Fibroblast of skin of back (primary cell): ENCODE measurements at regions not wholly inside any gene's neighbourhood (a gene's known extent, or its start where the extent isn't known, plus 50 kb on each side); places are given as distances from the start of the nearest gene placed in this dataset.
A peak's percentile ranks its signal among the peaks of the same experiment; 100 is the strongest.

Experiments used
- DNase-seq: peaks from one replicate; pipeline ENCODE4 v3.0.0-alpha.2; 2013

DNA sequence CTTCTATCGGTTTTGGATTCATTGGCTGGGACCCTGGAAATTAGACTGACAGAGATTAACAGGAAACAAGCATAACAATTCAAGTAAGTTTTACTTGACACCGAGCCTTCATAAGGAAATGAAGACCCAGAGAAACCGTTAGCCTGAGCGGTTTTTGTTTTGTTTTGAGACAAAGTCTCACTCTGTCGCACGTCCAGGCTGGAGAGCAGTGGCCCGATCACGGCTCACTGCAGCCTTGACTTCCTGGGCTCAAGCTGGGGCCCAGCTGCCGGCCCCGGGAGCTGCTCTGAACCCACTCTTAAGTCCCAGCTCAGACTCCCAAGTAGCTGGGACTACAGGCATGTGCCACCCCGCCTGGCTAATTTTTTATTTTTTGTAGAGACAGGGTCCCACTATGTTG lies 321.3 kb downstream of the SEC14L1 start:
- DNase-seq, result no peak

DNA sequence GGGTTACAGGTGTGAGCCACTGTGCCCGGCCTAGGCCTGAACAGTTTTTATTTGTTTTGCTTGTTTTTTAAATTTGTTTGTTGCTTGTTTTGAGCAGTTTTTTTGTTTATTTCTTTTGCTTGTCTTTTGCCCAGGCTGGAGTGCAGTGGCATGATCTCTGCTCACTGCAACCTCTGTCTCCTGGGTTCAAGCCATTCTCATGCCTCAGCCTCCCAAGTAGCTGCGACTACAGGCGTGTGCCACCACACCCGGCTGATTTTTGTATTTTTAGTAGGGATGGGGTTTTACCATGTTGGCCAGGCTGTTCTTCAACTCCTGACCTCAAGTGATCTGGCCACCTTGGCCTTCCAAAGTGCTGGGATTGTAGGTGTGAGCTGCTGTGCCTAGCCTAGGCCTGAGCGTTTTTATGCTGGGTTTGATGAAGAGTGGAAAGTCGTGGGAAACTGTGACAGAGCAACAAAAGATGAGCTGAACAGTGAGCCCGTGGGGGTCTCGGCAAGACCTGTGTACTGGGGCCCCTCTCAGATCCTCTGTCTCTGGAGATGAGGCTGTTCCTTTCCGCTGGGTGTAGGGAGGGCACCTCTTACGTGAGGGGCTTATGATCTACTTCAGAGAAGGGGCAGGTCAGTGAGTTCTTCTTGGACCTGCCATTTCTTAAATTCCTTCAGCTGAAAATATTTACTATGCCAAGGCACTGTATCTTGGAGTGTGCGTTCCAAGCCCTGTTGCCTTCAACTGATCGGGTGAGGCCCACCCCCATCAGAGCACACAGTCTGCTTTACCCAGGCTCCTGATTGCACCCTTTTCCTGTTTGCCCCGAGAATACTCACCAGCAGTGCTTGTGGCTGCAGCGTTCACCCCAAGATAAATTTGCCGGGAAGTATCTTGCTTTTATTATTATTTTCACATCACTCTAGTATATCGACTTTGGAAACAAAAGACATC lies 322.1 kb downstream of the SEC14L1 start:
- no peak for DNase-seq

DNA sequence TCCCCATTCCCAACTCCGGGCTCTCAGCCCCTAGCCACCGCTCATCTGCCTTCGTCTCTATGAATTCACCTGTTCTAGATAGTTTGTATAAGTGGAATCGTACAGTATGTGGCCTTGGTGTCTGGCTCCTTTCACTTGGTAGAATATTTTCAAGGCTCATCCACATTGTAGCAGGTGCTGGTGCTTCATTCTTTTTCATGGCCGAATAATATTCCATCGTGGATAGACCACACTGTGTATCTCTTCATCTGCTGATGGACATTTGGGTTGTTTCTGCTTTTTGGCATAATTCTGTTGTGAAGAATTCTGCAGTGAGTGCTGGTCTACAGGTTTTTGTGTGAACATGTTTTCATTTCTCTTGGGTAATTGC lies 324.2 kb downstream of the SEC14L1 start:
- DNase-seq, result no peak

DNA sequence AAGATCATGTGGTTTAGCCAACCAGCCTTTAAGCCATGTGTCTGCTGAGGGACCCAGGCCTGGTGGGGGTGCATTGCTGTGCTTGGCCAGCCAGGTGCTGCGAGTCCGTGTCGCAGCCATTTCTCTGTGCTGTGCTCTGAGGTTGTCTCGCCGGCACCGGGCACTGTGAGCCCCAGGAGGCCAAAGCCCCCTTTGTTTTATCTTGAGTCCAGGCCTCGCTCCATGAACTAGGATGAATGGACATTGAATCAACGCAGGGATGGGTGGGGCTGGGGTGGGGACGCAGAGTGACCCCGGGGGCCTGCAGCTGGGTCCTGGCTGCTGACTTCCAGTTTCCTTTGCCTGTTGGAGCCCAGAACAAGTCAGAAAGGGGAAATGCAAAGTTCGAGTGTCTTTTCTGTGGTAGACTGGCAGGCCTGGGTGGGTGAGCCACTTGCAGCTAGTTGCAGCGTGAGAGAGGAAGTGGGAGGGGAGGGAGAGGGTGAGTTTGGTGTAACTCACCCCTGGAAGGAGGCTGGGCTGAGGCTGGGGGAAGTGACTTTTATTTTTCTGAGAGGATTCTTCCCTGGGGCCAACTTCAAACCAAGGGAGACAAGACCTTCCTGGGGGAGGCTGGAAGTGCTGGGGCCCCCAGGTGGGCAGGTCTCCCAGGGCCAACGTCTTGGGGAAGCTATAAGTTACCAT lies 324.7 kb downstream of the SEC14L1 start:
- DNase-seq, result peak; percentile 82

DNA sequence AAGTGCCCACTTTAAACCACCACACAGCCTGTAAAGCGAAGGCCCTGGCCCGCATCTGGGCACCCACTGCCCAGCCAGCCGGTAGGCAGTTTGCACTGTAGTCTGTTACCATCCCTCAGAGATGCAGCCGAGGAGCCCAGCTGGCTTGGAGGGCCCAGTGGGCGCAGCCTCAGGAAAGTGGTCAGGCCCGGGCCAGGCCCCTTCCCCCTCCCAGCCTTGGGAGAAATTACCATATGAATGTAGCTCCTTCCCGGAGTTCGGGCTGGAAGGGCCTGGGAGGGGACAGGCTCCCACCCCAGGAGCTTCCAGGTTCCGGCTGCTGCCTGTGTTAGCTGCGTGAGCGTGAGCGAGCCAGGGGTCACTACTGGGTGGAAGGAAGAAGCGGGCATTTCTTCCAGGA lies 325.4 kb downstream of the SEC14L1 start:
- DNase-seq, result no peak

DNA sequence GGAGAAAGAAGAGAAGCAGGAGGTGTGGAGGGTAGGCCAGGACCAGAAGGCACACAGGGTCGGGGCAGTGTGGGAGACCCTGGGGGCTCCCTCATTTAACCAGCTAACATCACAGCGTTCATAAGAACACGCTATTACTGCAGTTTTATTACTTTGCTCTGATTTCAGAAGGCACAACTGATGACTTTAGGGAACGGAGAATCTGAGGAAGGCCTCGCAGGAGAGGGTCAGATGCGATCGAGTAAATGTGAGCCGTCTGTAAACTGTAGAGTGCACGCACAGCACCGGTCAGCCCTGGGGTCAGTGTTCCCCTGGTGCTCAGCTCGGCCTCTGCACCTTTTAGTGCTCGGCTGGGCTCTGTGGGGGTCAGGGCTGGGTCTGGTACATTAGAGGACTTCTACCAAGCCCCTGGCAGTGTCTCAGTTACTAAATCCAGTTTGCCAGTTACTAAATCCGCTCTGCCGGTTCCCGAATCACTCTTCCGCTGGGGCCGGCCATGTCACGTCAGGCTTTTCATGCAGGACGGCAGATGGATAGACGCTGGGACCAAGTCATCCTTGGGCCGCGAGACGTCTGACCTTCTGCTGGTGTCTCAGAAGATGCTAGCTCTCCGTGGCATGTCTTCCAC lies 325.9 kb downstream of the SEC14L1 start:
- no peak for DNase-seq

DNA sequence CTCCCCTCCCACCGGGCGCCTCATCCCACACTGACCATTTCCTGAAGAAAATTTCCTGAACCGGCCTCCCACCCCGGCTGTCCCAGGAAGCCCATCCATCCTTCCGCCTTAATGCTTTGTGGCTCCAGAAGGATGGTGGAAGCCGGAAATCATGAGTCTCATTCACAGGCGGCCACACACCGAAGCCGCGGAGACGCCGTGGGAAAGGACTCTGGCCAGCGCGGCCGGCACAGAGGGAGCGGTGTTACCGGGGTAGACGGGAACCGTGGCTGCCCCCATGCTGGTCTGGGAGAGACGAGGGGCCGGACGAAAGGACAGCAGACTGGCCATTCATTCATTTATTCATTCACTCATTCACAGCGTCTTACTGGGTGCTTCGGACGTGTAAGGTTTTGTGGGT lies 326.8 kb downstream of the SEC14L1 start:
- DNase-seq, result no peak

DNA sequence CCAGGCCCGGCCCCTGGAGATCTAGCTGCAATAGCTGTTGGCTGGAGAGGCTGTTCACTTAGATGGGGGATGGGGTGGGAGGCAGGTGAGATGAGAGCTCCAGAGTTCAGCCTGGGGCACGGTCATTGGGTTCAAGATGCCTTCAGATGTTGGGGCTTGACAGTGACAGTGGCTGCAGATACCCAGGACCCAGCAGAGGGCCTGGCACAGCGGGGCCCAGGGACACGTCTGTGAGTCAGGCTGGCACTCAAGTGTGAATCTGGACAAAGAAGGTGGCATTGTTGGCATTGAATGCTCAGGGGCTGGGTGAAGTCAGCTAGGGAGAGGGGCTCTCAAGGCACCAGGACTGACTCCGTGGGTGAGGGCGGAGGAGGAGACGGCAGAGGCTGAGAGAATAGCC lies 328.1 kb downstream of the SEC14L1 start:
- DNase-seq, result no peak

DNA sequence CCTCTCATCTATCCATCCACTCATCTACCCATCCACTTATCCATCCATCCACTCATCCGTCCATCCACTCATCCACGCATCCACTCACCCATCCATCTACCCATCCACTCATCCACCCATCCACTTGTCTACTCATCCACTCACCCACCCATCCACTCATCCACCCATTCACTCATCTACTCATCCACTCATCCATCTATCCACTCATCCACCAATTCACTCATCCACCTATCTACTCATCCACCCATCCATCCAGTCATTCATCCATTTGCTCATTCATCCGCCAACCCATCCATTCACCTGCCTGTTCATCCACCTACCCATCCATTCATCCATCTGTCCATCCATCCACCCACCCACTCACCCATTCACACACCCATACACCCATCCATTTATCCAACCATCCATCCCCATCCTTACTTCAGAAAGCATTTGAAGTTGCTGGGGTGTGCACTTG lies 329.6 kb downstream of the SEC14L1 start:
- DNase-seq, result no peak

DNA sequence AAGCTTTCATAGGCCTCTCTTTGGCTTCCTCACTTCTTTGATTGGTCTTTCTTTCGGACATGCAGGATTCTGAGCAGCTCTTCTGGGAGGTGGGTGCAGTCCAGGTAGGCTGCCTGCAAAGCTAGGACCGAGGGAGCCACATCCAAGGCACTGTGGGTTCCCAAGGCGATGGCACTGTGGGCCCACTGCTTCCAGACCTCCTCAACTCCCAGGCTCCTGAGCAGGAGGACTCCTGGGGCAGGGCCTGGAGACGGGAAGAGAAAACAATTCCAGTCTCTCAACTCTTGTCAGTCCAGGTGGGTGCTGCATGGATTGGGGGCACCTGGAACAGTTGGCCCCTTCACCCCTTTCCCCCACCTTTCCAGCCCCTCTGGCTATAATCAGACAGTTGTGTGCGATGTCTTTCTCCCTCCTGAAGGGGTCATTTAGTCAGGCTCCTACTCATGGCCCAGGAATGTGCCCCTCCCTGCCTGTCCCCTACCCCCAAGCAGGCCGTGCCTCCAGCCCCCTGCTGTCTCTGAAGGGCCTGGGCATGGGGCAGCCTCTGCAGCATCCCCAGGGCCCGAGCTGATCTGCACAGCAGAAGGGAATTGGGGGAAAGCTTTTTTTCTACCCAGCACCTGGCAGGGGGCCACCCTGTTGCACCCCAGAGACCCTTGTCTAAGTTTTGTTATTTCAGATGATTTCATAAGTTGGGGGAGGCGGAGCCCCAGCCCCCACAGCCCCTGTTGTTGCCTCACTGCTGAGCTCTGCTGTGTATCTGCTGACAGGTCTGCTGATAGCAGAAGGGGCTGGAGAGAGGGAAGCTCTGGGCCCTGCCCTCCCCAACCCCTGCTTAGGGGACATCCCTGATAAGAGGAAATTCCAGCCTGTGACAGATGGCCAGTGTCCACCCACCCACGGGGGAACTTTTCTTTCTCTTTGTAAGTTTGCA lies 330.3 kb downstream of the SEC14L1 start:
- peak; percentile 90 for DNase-seq

DNA sequence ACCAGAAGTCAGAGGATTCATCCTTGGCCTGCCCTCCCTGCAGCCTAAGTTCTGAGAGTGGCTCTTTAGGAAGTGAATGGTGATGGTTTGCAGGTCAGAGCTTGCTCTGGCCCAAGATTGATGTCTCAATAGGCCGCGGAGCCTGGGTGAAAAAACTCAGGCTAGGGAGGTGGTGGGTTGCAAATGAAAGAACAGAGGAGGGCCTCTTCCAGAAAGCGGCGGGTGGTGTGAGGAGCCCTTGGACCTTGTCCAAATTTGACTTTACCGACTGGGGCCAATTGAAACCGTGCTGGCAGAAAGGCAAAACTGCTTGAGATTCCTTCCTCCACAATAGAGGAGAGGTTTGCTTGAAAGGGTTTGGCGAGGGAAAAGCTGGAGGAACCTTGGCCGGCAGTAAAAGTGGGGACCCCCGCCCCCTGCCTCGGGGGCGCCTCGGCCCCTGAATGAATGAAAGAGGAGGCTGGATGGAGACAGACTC lies 331.3 kb downstream of the SEC14L1 start:
- DNase-seq, result peak; percentile 75

DNA sequence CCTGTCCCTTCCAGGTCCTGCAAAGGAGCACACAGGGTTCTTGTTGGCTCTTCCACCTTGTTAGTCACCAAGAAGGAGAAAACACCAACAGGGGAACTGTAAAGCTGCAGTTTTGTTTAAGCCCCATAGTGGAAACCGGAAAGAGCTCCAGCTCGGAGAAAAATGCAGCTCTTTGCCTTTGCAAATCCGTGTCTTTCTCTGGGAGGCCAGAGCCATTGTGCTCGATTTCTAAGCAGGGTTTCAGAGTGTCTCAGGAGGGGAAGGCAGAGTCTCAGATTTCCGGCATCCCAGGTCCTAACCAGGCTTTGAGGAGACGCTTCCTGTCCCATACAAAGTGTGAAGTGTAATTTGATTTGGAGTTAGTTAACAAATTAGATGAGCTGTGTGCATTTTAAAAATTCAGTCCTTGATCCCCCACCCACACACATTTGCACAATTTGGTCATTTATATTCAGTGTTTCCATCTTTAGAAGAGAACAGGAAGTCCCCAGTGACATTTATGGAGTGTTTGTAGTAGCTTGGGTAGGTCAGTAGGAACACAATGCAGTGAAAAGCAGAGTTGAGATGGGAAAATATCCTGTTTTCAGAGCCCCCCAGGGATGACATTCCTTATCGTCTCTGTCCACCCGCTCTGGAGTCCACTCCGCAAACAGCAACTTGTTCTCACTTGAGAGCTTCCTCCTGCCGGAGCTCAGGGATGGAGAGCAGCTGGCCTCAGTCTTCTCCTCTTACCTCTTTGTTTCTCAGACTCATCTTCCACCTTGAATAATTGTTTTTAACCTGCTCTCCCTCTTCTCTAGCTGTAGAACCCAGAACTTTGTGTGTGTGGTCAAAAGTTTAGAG lies 331.9 kb downstream of the SEC14L1 start:
- peak; percentile 59 for DNase-seq

DNA sequence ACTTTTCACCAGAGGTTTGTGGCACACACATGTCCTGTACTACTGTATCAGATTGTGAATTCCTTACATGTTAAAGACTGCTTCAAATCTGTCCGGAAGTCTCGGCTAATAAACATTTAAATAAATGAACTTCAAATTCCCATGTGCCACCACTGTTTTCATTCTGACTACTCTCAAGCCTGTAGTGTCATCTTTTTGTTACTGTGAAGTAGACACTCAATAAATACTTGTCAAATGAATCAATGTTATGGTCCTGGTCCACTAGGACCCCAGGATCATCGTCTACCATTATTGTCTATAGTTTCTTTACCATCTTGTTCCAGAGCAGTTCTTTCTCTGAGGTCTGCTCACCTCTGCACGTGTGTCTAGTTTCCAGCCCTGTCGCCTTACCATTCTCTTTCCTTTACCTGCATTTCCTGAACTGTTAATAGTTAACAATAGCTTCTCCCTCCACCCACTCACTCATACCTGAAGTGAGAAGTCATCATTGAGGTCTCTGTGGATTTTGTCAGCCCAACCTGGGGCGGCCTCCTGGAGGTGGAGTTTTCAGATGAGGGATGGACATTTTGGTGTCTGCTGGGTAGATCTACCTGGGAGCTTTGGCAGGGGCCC lies 333.0 kb downstream of the SEC14L1 start:
- DNase-seq, result peak; percentile 56

DNA sequence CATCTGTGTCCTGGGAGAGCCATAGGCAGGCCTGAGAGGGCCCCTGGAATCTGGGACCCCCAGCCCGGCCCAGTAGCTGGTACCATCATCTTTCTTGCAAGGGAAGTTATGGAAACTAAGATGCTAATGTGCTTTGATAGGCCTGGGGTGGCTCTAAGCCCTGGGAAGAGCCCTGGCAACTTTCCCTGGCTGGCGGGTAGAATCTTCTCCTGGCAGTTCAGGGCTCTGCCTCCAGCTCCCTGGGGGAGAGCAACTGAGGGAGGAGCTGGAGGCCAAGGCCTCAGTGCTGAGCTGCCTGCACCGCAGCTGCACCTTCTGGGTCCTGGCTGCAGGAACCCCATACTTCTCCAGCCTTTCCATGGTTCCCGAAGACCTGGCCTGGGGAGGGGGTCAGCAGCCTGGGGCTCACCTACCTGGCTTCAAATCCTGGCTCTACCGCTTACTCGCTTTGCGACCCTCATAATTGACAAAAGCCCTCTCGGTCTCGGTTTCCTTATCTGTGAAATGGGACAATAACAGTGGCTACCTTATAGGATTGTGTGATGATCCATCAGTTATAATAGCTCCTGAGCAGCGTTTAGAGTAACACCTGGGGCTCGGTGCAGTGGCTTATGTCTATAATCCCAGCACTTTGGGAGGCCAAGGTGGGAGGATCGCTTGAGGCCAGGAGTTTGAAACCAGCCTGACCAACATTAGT lies 333.7 kb downstream of the SEC14L1 start:
- DNase-seq, result peak; percentile 68

DNA sequence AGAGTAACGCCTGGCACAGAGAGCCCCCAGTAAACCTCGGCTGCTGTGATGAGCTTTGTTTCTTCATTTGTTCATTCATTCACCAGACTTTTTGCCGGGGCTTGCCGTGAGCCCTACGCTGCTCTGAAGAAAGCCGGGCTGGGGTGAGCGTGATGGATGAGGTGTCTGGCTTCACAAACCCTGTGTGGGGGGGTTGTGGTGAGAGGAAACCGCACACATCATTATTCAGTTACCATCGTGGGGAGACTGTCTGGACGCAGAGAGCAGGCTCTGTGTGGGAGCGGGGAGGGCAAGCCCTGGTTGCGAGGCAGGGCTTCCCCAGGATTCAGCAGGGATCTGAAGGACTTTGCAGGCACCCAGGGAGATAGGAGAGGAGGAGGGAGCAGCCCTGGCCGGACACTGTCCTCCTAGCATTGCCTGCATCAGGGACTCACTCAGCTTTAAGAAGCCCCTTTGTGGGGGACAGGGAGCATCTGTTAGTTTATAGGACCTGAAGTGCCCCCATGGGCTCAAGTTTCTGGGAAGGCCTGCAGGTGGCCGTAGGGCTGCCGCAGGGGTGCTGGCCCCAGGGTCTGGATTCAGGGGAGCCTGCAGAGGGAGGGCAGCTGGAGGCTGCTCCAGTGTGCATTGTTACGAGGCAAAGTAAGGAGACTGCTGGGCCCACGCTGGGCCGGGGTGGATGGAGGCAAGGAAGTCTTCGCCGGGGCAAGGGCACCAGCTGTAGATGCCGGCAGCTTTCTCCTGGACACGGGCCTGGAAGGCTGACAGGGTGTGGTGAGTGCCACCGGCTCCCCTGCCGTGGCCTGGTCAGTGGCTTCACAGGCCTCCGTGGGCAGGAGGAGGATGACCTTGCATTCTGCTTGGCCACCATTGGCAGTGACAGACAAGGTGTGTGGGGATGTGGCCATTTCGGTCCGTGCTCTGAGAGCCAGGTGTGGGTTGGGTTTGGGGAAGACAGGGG lies 334.5 kb downstream of the SEC14L1 start:
- peak; percentile 87 for DNase-seq

DNA sequence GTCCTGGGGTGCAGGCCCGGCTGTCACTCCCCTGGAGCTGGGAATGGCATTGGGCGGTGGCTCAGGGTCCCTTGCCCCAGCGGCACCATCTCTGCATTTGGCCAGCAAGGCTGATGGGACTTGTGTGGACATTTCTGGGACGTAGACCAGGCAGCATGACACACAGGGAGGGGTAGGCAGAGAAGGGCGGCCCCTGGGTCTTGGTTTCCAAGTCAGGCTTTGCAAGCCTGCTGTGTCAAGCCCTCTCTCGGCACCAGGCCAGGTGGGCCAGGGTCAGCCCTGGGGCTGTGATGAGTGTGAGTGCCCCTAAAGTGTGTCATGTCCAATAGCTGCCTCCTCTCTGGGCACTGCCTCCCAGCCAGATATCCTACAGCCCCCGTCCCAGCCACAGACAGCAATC lies 335.2 kb downstream of the SEC14L1 start:
- no peak for DNase-seq

DNA sequence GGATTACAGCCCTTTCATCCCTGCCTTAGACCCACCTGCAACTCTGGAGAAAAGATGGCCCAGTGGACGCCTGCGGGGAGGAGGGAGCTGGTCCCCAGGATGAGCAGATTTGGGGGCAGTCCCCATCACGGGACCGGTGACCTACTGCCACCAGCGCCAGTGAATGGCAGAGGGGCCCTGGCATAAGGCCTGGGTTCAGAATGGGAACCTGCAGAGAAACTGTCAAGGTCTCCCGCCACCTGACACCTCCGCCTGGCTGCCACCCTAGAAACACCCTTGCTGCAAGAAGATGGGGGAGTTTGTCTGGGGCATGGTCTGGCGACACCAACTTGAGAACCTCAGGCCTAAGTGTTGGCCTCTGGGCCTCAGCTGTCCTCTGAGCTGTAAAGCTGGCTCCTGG lies 335.7 kb downstream of the SEC14L1 start:
- no peak for DNase-seq

DNA sequence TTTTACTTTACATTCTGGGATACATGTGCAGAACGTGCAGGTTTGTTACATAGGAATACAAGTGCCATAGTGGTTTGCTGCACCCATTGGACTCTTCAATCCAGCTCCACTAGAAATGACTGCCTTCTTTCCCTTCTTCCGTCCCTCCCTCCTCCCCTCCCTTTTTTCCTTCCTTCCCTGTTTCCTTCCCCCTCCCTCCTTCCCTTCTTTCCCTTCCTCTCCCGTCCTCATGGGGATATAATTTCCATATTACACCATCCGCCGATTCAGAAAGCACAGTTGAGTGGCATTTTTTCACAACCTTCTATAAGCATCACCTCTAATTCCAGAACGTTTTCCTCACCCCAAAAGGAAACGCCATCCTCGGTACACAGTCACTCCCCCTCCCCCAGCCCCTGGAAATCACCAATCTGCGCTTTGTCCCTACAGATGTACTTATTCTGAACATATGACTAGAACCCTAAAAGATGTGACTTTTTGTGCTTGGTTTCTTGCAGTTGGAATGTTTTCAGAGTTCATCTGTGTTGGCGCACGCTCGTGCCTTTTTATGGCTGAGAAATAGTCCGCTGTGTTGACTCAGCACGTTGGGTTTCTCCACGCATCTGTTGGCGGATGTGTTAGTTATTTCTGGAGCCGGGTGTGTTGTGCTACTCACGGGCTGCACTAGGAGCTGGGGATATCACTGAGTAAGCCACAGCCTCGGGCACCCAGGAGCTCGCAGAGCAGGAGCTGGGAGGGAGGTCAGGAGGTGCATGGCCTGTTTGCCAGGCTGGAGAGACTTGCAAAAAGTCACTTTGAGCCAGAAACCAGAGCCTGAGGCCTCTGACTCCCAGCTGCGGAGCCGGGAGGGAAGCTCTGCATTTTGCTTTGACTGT lies 336.4 kb downstream of the SEC14L1 start:
- DNase-seq, result peak; percentile 99
